Heart left ventricle (tissue), 16 donors: ENCODE measurements at regions not wholly inside any gene's neighbourhood (a gene's known extent, or its start where the extent isn't known, plus 50 kb on each side); places are given as distances from the start of the nearest gene placed in this dataset.

Experiments
- ATAC-seq, 4 donors: fragments of 200-7000 bp; cut with Tn5 transposase; one replicate each; pipeline ENCODE4 v1.9.1; 2020 to 2022; ENCODE audit warnings: moderate library complexity in 4 of 4, mild to moderate bottlenecking in 3 of 4, moderate number of reproducible peaks in 1 of 4
- DNase-seq, 5 donors: peaks; one replicate each; pipeline ENCODE4 v3.0.0-alpha.2; 2020
- H3K27ac ChIP-seq, 12 donors: fragments of 200-600 bp; sonication (generic) in 4 of 12; one replicate each; pipeline versions ENCODE4 v1.5.0 to v1.8.0; 2016 to 2022; ENCODE audit warnings: mild to moderate bottlenecking in 2 of 12
- H3K27me3 ChIP-seq, 9 donors: fragments of 200-600 bp; sonication (generic) in 2 of 9; one replicate each; pipeline versions ENCODE4 v1.5.1 to v1.8.0; 2016 to 2022; ENCODE audit warnings: mild to moderate bottlenecking in 3 of 9
- H3K36me3 ChIP-seq, 9 donors: fragments of 200-600 bp; sonication (generic) in 2 of 9; one replicate each; pipeline versions ENCODE4 v1.5.0 to v1.8.0; 2018 to 2022; ENCODE audit warnings: mild to moderate bottlenecking in 2 of 9
- H3K4me1 ChIP-seq, 12 donors: fragments of 200-600 bp; sonication (generic) in 4 of 12; one replicate each; pipeline versions ENCODE4 v1.5.0 to v1.8.0; 2016 to 2022; ENCODE audit warnings: mild to moderate bottlenecking in 3 of 12
- H3K4me3 ChIP-seq, 12 donors: fragments of 200-600 bp; sonication (generic) in 4 of 12; one replicate each; pipeline versions ENCODE4 v1.5.0 to v1.8.0; 2017 to 2022; ENCODE audit warnings: mild to moderate bottlenecking in 9 of 12, moderate library complexity in 4 of 12
- H3K9me3 ChIP-seq, 12 donors: fragments of 200-600 bp; sonication (generic) in 4 of 12; one replicate each; pipeline versions ENCODE4 v1.5.0 to v1.8.0; 2016 to 2022; ENCODE audit warnings: mild to moderate bottlenecking in 1 of 12
- POLR2A ChIP-seq, 2 donors: fragments of 450-650 bp; IDR thresholded peaks; one replicate each; pipeline ENCODE4 v1.6.1; 2017; ENCODE audit warnings: antibody characterized with exemption in 2 of 2, mild to moderate bottlenecking in 2 of 2, moderate library complexity in 2 of 2
- WGBS, 4 donors: extraction: QIAGEN DNeasy Blood & Tissue Kit in 2 of 4; methylation state at CpG; one replicate each; pipeline versions ENCODE4 v1.1.5 to v1.1.7; 2013 to 2018; 5-methylcytosine and 5-hydroxymethylcytosine counted together
- intact Hi-C, 10 donors: fragments of 100-400 bp; cut with DNase I; formaldehyde crosslinking; loops; one replicate each; pipeline versions ENCODE4 v1.11.1 to v1.14.2; 2022
- TF ChIP-seq, protein P1 (sequence below), 12 donors: fragments of 200-600 bp; sonication (generic) in 4 of 12; IDR thresholded peaks; one replicate each; pipeline versions ENCODE4 v1.5.0 to v1.8.0; 2018 to 2022; ENCODE audit warnings: antibody characterized with exemption in 12 of 12, mild to moderate bottlenecking in 5 of 12
- donor health status: ischemic (EF 13 %, LVEDD 7.1; RV severe dilation, severe dysfunction).
- donor health status: healthy with polysubstance abuse.
- donor health status: DM: no; HTN: yes; CAD: no.
- donor health status: DM: no; HTN: no; CAD: no.
- donor health status: ischemic (EF 25% LVEDD 6.9; RV normal size, moderate dysfunction).
- donor health status: ischemic (EF 25% LVEDD 5.7; RV mildly dilated, moderate dysfunction).
- donor health status: healthy.
- donor health status: DM: yes; HTN: yes; CAD: no.
- donor health status: ischemic (EF 35%, LVEDD 5.7; RV mildly dilated, moderate dysfunction).
- donor health status: nonischemic (EF 11% LVEDD 7.7; RV severe dilation, severe dysfunction).
- donor health status: DM: yes; HTN: yes; CAD: no.
- donor health status: PGD.
- donor health status: ischemic (EF 29% LVEDD 5.4; RV normal size, mild dysfunction).
- donor health status: nonischemic (EF 23%, LVEDD 6.1; RV moderate dilation, normal function).

DNA sequence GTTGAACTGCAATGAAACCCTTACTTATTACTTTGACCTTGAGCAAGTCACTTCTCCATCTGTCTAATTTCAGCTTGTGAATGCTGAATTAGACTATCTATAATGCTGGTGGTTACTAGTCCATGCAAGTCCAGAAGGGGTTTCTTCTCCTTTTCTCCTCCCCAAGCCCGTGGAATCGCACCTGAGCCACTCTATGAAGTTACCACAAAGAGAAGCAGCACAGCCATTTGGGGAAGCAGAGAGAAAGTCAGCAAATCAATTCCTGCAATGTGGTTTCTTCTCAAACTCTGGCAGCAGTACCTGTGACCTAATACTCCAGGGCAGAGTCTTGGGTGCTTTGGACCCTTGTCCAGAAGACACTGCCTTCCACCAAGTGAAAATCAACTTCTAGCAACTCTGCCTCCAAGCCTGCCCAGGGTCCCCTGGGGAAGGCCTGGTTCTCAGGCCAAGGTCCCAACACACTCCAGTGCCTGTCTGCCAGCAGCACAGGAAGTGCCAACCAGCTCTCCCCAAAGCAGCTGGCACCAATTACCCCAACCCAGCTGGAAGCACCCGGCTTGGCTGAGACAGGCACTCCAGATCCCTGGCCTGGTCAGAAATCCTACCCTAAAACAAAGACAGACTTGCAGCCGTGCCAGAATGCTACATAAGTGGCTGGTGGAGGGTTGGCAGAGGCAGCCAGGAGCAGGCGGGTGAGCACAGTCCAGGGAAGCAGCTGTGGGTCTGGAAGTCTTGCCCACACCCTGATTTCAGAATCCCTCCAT lies 200.3 kb downstream of the LSM5 start:
- H3K27ac ChIP-seq = no peak overlapping the region
- peaks cover 0 to 13% (median 7%) of the 10 kb centered on the region in 12 donors for H3K4me1 ChIP-seq
- peak in 4 of 5 donors; percentile 52 to 84 (median 60) for DNase-seq

DNA sequence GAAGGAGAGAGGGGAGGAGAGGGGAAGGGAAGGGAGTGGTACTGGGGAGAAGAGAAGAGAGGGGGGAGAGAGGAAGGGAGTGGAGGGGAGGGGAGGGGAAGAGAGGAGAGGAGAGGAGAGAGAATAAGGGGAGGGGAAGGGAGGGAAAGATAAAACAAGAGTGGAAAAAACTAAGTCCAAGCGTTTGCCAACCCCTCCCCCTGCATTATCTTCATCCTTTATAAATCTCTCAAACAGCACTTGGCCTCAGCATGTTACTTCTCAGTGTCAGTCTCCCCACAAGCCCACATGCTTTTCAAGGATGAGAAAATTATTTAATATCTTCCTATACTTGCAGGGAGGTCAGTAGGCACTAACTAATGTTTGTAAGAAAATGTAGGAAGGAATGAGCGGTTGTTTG lies 204.5 kb downstream of the LSM5 start:
- Histone ChIP-seq H3K4me1 (peaks cover 0 to 13% (median 7%) of the 10 kb centered on the region in 12 donors), H3K27ac (no peak overlapping the region), H3K4me3 (no peak overlapping the region), H3K36me3 (no peaks in the 10 kb centered on the region), H3K9me3 (no peaks in the 10 kb centered on the region), H3K27me3 (no peaks in the 10 kb centered on the region)
- 48 to 57% (median 53%) methylated on average over 2 of the region's 2 CpGs for WGBS, 4 donors
- DNase-seq = no peak
- no peak for TF ChIP-seq POLR2A (IDR thresholded peaks at IDR 0.05)
- TF ChIP-seq, protein P1, sequence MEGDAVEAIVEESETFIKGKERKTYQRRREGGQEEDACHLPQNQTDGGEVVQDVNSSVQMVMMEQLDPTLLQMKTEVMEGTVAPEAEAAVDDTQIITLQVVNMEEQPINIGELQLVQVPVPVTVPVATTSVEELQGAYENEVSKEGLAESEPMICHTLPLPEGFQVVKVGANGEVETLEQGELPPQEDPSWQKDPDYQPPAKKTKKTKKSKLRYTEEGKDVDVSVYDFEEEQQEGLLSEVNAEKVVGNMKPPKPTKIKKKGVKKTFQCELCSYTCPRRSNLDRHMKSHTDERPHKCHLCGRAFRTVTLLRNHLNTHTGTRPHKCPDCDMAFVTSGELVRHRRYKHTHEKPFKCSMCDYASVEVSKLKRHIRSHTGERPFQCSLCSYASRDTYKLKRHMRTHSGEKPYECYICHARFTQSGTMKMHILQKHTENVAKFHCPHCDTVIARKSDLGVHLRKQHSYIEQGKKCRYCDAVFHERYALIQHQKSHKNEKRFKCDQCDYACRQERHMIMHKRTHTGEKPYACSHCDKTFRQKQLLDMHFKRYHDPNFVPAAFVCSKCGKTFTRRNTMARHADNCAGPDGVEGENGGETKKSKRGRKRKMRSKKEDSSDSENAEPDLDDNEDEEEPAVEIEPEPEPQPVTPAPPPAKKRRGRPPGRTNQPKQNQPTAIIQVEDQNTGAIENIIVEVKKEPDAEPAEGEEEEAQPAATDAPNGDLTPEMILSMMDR (IDR thresholded peaks at IDR 0.05) = no peak
- intact Hi-C loops = no loop called here
- ATAC-seq = no peak

More for the DNA sequence above, 200.3 kb downstream of the LSM5 start:
- Histone ChIP-seq H3K27me3 (no peaks in the 10 kb centered on the region), H3K36me3 (no peaks in the 10 kb centered on the region), H3K4me3 (no peak overlapping the region), H3K9me3 (no peaks in the 10 kb centered on the region)
- TF ChIP-seq, protein P1 (IDR thresholded peaks at IDR 0.05) = no peak
- no peak for TF ChIP-seq POLR2A (IDR thresholded peaks at IDR 0.05)
- 47 to 62% (median 55%) methylated on average over 5 of the region's 5 CpGs for WGBS, 4 donors
- intact Hi-C loops = no loop called here
- ATAC-seq = peak; percentile 82 to 94 (median 94)

DNA sequence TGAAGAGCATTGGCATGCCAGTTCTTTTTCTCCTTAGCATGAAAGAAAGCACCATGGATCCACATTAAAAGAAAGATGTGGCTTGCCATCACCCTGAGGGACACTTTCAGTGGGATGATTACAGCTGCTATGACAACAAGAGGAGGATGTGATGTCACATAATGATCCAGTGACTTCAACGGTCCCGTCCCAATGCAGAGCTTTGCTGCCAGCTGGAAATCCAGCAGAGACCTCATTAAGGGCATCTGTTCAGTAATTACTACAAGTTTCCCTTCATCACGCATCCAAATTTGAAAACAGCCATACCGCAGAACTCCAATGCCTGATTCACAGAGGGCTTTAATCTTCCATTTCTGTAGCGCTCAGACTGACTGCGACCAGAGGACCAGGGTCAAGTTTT lies 206.6 kb downstream of the LSM5 start:
- Histone ChIP-seq H3K4me3 (no peak overlapping the region), H3K4me1 (no peaks in the 10 kb centered on the region), H3K27me3 (no peaks in the 10 kb centered on the region), H3K9me3 (no peaks in the 10 kb centered on the region), H3K27ac (no peak overlapping the region), H3K36me3 (no peaks in the 10 kb centered on the region)
- intact Hi-C loops = no loop called here
- DNase-seq = no peak
- 76 to 84% (median 79%) methylated on average over 6 of the region's 6 CpGs for WGBS, 4 donors
- ATAC-seq = no peak
- TF ChIP-seq POLR2A (IDR thresholded peaks at IDR 0.05) = no peak
- TF ChIP-seq, protein P1 (IDR thresholded peaks at IDR 0.05) = no peak

DNA sequence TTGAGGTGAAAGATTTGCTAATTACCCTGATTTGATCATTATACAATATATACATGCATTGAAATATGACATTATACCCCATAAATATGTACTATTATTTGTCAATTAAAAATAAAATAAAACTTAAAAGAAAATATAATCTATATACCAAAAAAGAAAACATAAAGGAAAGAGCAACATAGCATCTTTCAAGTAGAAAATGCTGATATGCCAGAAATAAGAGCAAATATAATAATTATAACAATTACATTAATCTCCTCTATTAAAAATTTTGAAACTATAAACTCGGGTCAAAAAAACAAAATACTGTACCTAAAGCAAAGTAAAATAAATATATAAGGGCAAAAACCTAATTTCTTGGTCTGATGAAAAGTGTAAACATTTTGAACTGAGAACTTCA lies 209.3 kb upstream of the PDE1C start:
- 39 to 54% (median 49%) methylated on average over 1 of the region's 1 CpG for WGBS, 4 donors
- DNase-seq (no peak), ATAC-seq (no peak)
- TF ChIP-seq, protein P1 (IDR thresholded peaks at IDR 0.05) = no peak
- no peak for TF ChIP-seq POLR2A (IDR thresholded peaks at IDR 0.05)
- intact Hi-C loops = no loop called here
- H3K9me3 ChIP-seq = no peaks in the 10 kb centered on the region
- H3K27me3 ChIP-seq = peaks cover 0 to 6% (median 0%) of the 10 kb centered on the region in 9 donors
- H3K4me3 ChIP-seq = no peak overlapping the region
- no peak overlapping the region for H3K27ac ChIP-seq
- no peaks in the 10 kb centered on the region for H3K36me3 ChIP-seq
- no peaks in the 10 kb centered on the region for H3K4me1 ChIP-seq
